Activated CD4-positive, alpha-beta T cell treated with anti-CD3 and anti-CD28 coated beads for 1 hour (primary cell): ENCODE measurements at regions not wholly inside any gene's neighbourhood (a gene's known extent, or its start where the extent isn't known, plus 50 kb on each side); places are given as distances from the start of the nearest gene placed in this dataset.
"Not testable (repeated sequence)": the region's sequence is repeated elsewhere in the genome, so short reads cannot be mapped to it uniquely, and the experiment has no call there.

Experiments
- DNase-seq: peaks from one replicate; pipeline ENCODE4 v3.0.0-alpha.2; 2020

DNA sequence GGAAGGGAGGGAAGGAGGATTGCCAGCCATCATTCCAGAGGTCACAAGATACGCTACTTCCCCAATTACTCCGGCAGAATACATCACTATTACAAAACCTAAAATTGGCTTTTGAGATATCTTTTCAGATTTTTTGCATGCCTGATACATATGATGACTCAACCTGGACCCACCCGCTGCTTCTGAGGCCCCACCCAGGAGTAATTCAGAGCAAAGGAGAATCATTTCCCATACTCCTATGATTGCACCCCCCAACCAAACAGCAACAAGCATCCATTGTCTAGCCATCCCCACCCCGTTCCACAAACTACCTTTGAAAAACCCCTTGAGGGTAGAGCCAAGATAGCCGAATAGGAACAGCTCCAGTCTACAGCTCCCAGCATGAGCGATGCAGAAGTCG lies 163.5 kb upstream of the GJE1 start:
- DNase-seq: no peak

DNA sequence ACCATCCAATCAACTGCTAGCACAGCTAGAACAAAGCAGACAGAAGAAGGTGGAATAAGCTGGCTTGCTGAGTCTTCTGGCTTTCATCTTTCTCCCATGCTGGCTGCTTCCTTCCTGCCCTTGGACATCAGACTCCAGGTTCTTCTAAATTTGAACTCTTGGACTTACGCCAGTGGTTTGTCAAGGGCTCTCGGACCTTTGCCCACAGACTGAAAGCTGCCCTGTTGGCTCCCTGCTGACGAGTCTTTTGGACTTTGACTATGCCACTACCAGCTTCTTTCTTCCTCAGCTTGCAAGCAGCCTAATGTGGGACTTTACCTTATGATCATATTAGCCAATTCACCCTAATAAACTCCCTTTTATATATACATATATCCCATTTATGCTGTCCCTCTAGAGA lies 164.1 kb upstream of the GJE1 start:
- no peak for DNase-seq

DNA sequence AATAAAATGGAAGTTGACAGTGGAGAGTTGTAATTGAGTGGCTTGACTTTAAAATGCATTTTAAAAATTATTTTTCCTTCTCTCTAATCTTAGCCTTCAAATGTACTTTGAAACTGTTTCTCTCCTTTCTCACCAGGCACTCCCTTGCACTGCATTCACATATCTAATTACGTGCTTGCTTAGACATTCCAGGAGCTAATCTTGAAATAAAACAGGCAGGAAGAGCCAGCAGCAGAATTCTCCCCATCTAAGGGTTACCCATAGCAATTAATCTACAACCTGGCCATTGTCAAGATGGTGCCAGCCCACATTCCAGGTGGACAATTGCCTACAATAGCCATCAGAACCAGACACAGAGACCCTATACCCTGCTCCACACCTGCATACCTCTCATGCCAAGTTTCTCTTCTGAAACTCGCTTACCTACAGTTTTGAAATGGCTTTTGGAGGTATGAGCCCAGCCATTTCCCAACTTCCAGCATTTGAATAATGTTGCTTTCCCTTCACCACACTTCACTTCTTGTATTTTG lies 167.6 kb upstream of the GJE1 start:
- DNase-seq: no peak

DNA sequence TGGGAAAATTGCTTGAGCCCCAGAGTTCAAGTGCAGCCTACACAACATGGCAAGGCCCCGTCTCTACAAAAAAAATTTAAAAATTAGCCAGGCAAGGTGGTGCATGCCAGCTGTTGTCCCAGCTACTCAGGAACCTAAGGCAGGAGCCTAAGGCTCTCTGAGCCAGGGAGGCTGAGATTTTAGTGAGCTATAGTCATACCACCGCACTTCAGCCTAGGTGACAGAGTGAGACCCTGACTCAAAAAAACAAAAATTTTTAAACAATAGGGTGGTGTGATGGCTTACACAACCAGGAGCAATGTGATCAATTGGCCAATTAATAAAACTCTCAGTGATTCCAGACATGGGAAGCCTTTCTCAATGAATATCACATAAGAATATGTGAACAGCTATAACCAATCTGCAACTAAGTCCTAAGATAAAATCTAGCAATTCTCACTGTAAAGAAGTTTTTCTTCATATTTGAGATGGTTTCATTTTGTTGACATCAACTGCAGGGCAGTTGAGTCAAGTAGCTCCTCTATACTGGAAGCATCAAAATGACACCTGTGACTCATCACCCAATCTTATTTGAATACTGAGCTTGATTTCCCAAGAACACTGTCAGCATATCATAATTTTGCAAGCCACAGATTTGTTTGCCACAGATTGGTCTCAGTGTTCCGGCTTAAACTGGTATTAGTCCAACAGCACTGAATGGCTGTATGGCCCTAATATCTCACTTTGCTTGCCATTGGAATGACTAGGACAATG lies 169.0 kb upstream of the GJE1 start:
- DNase-seq: no peak

DNA sequence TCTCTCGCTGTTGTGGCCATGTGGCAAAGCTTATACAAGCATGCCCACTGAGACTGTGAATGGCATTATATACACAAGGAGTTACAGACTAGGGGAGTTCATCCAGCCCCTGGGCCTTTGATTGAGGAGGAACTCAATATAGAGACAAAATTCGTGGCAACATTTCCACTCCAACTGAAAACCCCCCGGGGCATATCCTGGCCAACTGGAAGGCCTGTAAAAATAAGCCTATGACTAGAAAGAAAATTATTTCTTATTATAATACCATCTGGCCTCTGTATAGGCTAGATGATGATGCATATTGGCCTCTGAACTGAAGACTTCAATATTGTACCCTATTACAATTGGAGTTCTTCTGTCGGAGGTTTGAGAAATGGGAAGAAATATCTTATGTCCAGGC lies 175.5 kb upstream of the GJE1 start:
- no peak for DNase-seq

DNA sequence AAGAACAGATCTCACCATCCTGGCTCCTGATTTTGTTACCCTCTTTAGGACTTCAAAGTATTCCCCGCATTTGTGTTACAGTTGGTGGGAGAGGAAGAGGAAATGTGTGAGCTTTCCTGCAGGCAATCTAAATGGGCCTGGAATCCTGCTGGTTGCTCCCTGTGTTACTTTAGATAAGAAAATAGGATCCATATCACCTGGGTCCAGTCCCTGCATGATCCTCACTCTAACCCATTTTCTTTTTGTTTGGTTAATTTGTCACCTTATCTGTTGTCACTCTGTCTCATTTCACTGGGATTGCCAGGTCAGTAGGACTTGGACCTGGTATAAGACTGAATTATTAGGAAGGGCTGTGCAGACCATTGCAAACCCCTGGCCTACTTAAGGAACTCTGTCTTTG lies 175.9 kb upstream of the GJE1 start:
- no peak for DNase-seq

DNA sequence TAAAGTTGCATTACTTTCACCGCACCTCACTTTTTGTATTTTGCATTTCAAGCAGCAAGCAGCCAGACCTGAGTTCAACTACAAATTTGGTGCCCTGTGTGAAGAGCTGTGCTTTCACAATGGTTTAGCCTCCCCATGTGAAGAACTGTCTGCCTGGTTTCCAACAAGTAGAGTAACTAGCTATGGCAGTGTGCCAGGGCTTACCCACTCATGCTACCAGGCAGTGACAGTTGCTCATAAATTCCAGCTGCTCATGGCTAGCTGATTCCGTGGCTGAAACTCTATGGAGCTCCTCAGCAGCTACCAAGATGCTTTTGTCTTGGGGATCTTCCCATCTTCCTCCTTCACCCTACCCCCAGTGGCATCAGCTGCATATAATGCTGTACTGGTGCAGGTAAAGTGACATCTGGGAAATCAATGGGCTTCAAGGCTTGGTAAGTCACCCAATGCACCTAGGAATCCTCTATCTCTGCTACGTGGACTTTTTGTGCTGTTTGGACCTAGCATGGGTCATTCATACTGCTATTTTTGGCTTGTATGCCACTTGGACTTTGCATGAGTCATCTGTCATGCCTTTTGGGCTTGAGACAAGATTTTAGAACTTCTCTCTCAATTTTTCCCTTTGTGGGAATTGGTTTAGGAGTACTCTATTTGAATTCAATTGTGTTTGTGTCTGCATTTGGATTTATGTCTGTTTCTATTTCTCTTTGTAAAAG lies 176.5 kb upstream of the GJE1 start:
- DNase-seq: no peak

DNA sequence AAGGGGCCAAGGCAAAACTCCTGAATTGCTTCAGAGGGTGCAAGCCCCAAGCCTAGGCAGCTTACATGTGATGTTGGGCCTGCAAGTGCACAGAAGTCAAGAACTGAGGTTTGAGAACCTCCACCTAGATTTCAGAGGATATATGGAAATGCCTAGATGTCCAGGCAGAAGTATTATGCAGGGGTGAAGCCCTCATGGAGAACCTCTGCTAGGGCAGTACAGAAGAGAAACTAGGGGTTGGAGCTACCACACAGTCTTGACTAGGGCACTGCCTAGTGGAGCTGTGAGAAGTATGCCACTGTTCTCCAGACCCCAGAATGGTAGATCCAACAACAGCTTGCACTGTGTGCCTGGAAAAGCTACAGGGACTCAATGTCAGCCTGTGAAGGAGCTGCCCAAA lies 179.7 kb upstream of the GJE1 start:
- no peak for DNase-seq

DNA sequence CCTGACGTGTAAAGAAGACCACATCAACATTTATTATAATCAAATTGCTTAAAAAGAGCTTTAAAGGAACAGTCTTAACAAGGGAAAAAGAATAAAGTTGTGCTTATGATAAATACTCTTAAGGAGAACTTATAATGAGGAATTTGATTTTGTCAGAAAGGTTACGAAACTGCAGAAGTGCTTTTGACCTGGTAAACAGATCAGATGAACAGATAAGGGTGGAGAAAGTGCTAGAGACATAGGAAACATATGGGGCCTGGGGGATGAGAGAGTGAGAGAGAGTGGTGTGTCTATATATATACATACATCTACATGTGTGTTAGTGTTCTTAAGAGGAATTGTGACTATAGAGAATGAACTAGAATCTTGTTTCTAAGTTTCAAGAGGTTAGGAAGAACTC lies 186.2 kb upstream of the GJE1 start:
- DNase-seq: no peak

DNA sequence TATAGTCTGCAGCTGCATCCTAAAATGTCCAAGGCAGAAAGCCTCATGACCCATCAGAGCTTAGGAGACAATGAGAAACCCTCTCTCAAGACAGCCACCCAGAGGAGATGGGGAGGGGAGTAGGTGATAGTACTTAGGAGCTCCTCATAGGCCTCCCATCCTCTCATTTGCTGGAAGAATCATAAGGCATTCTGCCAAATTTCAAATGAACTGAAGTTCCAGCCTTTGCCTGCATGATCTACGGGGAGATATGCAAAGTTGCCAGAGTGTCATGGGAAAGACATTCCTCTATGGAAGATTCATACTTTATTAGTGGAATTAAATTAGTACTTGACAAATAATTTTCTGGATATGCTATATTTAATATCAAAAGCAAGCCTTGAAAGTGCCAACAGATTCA lies 194.1 kb upstream of the GJE1 start:
- DNase-seq: no peak

DNA sequence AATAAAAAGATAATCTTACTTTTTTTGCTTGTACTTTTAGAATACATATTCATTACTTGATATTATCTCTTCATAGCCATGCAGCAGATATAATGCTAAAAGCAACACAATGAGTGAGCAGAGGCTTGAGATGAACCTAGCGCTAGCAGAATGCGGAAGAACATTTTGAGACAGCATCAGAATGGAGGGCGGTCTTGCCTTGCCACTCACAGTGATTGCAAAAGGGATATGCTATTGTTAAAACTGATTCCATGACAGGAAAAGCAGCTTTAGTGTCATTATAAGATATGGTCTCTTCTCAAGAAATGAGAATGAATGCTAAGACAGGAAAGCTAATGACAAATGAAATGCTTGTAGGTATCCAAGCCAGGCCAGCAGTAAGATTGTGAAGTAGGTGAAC lies 200.0 kb upstream of the GJE1 start:
- DNase-seq: no peak

DNA sequence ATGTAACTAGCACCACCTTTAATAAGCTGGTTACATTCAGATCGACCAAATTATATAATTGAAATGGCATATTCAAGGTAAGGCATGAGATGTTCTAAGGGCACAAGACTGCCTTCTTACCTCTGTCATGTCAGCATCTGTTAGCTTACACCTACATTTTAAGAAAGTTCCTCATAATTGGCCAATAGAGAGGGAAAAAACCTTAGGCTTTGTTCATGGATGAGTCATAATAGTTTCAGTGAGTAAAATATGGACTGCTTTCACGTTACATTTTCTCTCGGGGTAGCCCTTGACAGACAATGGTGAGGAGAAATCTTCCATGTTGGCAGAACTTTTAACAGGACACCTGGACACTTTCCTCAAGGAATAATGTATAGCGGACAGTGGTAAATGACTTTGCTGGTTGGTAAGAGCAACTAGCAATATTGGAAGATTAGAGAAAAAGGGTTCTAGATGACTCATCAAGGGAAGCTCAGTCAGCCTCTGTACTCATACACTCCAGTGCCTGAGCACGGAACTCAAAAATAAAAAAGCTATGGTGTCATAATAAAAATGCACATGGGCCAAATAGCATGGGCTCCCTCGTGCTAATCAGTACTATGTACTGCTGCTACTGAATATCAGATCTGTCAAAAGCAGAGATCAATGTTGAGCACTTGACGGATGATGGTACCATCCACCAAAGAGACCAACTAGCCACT lies 206.4 kb upstream of the GJE1 start:
- not testable (repeated sequence) for DNase-seq

DNA sequence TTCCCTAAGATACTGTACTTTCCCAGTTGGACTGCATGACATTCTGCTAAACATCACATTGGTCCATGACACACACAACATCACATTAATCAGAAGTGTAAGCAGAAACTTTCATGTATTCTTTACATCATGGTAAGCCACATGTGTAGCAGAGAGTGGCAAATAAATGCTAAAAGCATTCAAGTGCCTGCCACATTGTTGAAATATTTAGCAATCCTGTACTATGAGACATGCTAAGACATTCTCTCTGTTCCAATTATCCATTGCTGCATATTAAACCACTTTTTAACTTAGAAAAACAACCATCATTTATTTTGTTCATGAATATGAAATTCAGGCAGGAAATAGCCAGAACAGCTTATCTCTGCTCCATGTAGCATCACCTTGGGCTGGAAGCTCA lies 207.7 kb upstream of the GJE1 start:
- no peak for DNase-seq

DNA sequence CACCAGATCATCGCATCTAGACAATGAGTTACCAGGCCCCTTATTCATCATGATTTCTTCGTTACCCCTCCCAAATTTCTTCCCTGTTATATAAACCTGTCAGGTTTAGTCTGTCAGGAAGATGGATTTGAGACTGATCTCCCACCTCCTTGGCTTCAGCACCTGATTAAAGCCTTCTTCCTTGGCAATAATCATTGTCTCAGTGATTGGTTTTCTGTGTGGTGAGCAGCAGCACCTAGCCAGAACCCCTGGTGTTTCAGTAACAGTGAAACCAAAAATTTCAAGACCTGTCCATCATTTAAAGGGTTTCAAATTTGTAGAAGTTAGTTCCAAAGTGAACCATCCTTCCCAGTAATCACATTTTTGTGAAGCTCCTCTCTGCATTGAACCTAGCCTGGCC lies 209.8 kb upstream of the GJE1 start:
- no peak for DNase-seq

DNA sequence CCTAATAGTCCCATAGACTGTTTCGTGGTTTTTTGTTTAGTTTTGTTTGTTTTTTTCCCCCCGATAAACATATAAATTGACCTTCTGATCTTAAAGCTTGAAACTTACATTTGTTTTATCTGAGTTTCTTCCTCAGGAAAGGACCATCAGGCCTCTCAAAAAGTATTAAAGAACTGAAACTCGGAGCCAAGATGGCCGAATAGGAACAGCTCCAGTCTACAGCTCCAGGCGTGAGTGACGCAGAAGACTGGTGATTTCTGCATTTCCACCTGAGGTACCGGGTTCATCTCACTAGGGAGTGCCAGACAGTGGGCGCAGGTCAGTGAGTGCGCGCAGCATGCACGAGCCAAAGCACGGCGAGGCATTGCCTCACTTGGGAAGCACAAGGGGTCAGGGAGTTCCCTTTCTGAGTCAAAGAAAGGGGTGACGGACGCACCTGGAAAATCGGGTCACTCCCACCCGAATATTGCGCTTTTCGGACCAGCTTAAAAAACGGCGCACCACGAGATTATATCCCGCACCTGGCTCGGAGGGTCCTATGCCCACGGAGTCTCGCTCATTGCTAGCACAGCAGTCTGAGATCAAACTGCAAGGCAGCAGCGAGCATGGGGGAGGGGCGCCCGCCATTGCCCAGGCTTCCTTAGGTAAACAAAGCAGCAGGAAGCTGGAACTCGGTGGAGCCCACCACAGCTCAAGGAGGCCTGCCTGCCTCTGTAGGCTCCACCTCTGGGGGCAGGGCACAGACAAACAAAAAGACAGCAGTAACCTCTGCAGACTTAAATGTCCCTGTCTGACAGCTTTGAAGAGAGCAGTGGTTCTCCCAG lies 215.8 kb upstream of the GJE1 start:
- DNase-seq: not testable (repeated sequence)

DNA sequence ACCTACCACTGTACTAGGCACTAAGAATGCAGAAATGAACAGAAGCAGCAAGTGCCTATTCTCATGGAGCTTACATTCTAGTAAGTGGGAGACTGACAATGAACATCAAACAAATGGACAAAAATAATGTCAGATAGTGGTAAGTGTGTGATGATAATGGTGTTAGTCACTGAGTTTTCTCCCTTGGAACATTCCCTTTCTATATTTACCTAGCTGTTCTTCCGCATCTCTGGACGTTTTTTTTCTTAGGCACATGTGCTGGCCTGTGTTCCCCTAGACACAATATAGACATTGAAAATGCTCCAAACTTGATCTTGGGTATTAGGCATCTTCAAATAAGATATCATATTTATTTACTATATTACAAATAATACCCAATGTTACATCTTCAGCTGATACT lies 218.1 kb upstream of the GJE1 start:
- no peak for DNase-seq

DNA sequence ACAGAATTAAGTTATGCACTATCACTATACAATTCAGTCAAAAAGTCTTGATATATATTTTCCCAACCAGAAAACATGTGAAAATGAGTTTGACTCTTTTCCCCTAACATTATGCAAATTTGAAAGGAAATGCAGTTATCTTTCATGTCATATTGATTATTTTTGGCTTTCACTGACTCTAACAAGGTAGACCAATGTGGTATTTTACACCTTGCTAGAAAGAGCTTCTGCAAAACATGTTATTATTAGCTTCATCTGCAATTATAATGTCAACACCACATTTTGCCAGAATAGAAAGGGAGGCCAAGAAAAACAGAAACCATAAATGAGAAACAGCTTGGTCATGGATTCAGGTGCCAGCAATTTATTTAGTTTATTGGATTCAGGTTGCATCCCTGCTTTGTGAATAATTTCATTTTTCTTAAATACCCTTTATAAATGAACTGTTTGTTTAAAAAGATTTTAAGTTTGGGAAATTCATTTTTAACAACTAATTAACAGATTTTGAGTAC lies 226.1 kb upstream of the GJE1 start:
- no peak for DNase-seq

DNA sequence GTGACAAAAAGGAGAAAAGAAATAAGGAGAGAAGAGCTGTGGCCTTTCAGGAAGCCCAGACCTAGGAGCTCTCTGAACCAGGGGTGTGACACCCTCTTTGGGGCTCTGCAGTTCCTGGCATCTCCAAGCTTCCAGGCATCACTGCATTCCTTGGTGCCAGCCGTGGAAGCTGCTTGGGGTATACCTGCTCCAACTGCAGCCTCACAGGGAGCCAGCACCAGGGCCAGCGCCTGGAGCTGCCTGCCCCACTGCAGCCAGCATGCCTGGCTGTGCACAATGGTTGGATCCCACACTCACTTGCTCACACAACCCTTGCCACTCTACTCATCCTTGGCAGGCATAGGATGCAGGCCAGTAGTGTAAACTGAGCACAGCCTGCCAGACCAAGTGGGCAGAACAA lies 242.1 kb upstream of the GJE1 start:
- DNase-seq: no peak

DNA sequence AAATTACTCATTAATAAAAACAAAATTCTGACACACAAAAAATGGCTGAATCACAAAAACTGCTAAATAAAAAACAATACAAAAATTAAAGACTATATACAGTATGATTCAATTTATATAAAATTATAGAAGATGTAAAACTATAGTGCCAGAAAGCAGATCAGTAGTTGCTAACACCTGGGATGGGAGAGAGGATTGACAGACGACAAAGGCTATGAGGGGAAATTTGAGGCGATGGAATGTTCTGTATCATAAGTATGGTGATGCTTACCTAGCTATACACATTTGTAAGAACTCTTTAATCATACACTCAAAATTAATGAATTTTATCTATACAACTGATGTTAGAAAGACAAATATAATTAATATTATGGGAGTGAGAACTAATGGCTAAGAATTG lies 247.9 kb upstream of the GJE1 start:
- DNase-seq: no peak

DNA sequence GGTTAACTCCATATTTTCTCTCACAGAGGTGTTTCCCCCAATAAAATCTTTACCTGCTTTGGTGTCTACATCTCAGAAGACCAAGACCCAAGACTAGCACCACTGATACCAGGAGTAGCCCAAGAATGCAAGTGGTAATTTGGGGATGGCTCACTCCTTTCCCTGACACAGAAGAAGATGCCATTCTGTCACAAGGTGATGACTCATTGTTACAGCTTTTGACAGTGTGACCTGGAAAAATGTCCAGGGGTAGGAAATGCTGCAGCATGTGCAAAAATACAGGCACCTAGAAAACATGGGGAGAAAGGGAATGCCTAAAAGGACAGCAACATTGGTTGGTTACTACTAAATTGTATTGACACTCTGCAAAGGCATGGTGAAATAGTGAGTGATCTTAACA lies 254.0 kb upstream of the GJE1 start:
- no peak for DNase-seq

DNA sequence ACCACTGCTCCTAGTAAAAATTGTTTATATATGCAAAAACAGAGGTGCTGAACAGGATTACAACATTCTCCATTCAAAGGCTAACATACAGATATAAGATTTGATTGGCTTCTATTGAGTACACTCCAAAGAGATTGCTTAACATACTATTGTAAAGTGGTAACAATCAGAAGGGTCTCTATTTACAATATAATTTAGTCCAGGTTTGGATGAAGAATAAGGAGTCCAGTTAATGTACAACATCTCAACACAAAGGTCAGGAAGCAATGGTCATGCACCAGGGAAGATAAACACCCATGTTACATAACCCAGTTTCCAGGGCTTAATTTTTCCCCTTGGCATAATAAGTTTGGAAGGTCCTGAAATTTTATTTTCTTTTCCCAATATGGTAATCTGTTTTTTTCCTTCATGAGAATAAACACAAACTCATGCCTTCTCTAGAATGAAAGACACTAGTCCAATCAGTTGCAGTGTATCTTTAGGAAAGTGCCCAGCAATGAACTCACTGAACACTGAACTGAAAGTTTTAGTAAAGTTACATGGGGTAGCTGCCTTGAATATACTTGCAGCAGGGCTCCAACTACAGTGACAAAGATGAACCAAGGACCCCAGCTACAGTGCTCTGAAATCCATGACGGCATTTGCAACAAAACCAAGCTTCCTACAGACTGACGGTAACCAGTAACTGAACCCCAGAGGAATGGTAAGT lies 255.3 kb upstream of the GJE1 start:
- DNase-seq: no peak

DNA sequence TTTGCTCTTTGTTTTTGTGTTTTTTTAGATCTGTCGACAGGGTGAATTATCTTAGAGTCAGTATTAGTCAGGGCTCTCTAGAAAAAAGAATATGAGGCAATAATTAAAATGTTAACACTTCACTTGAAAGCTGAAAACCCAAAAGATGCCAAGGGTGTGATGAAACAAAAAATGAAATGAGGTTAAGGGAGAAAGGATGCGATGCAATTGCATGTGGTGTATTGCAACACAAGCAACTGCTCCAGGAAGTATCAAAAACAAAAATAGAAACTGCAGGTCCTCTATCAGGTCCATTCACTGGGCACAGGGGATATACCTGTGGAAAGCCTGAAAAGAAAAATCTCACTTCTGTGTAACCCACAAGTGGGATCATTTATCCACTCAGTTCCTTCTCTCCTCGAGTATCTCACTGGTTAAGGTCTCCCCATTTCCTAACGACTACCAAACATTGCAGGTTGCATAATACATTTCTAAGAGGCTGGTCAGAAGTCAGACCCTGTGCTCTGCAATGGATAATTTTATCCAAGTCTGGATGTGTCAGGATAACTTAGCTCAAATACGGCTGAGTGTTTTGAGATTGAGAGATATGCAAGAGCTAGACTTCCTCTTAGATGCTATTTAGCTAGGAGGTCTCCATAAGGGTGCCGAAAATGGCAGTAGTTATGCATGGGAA lies 257.7 kb upstream of the GJE1 start:
- DNase-seq: no peak
